ENCODE measurements at regions not wholly inside any gene's neighbourhood (a gene's known extent, or its start where the extent isn't known, plus 50 kb on each side); places are given as distances from the start of the nearest gene placed in this dataset.

DNA sequence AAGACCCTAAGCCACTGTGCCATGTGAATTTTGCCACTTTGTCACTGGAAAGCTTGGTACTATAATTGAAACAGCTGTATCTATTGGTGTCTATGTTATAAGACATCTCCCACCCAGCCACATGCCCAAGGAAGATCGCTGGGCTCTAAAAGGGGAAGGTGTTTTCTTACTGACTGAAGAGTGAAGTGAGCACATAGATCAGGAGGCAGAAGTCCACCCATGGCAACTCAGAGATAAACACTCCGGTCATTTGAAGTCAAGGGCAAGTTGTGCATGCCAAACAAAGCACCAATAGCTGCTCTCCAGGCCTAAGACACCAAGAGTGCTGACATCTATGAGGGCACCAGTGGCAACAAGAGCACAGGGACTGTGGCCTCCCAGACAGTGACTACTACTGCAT lies 153.8 kb downstream of the KCTD12 start:
- no peak for TF ChIP-seq CTCF (IDR thresholded peaks at IDR 0.05; ENCODE audit: low read length)
- TF ChIP-seq EZH2 (optimal IDR thresholded peaks at IDR 0.05; ENCODE audit: low read depth, low read length): no peak
- no peak for TF ChIP-seq EZH2phosphoT487 (IDR thresholded peaks at IDR 0.05; ENCODE audit: low read length)

All from MM.1S (cell line).